CD4-positive, alpha-beta T cell treated with Interleukin-2 at 100 ng/mL for 4 hours (primary cell): ENCODE measurements at regions not wholly inside any gene's neighbourhood (a gene's known extent, or its start where the extent isn't known, plus 50 kb on each side); places are given as distances from the start of the nearest gene placed in this dataset.

Source experiments
- DNase-seq: peaks from one replicate; pipeline ENCODE4 v3.0.0-alpha.2; 2020; ENCODE audit warnings: low spot score

DNA sequence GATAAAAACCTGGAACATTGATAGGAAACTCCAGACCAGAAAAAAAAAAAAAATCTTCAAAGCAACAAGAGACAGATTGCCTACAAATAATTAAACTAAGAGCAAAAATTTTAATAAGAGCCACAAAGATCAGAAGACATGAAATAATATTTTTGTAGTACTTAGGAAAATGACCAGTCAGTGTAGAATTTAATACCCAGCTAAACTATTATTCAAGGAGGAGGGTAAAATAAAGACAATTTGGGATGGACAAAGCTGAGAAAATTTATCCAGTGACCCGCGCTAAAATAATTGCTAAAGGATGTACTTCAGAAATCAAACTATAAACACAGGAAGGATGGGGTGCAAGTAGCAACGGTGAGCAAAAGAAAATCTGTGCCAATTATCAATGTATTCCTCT lies 133.2 kb downstream of the AQP9 start:
- no peak for DNase-seq

GRCh38 chr15:58273104-58273503 lies 134.9 kb downstream of the AQP9 start:
- DNase-seq: no peak

DNA sequence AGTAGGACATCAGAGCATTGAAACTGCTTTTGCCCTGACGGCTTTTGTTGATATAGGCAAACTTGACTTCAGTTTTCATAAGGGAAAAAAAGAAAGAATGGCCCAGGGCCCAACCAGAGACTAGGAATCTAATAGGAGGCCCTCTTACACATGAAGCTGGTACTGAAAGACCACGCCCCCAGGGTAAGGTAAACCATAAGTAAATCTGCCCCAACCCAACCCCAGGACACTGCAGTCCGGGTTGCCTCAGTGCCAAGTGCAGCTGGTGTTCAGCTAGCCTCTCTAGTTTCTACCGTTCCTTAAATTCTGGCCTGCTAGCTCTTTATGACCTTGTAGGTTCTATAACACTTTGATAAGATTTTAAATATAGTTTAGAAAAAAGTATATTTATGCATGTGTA lies 136.7 kb downstream of the AQP9 start:
- DNase-seq: no peak

- DNase-seq: no peak
These were observed 137.6 kb downstream of the AQP9 start for GRCh38 chr15:58275785-58276184.

DNA sequence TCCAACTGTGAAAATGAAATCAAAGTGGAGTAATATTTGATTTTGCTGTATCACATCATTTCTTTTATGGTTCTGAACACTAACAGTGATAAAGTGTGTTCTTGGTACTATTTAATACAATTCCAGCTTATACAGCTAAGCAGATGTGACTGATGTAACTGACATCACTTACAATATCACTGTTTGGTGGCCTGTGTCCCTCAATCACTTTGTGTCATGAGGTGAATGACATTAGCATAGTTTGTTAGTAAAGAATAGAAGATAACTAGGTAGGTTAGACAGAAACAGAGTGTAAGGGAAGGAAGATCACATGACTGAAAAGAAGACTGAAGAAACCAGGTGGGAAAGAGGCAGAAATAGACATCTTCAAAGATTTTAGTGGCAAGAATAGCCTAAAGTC lies 138.7 kb downstream of the AQP9 start:
- DNase-seq: no peak

GRCh38 chr15:58277333-58277732 lies 139.2 kb downstream of the AQP9 start:
- no peak for DNase-seq

- no peak for DNase-seq
These were observed 140.9 kb downstream of the AQP9 start for GRCh38 chr15:58279106-58279505.

- DNase-seq: no peak
These were observed 141.5 kb downstream of the AQP9 start for GRCh38 chr15:58279654-58280053.

GRCh38 chr15:58282060-58282708 lies 144.0 kb downstream of the AQP9 start:
- no peak for DNase-seq

- DNase-seq: no peak
These were observed 145.1 kb downstream of the AQP9 start for GRCh38 chr15:58283302-58283701.

DNA sequence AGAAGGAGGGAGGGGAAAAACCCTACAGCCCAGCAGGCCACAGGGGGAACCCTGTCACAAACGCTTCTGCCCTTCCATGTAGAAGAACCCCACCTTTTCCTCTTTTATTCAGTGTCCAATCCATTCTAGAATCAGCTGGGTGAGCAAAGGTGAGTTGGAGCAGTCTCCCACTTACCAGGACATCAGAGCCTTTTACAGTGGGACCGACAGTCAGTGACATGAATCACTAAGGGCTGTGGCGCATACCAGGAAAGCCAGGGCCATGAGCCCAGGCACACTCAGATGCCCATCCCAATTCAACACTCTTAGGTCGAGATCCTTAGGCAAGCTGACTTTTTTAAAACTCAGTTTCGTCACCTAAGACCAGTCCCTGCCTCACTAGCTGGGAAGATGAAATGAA lies 146.1 kb downstream of the AQP9 start:
- DNase-seq: no peak

DNA sequence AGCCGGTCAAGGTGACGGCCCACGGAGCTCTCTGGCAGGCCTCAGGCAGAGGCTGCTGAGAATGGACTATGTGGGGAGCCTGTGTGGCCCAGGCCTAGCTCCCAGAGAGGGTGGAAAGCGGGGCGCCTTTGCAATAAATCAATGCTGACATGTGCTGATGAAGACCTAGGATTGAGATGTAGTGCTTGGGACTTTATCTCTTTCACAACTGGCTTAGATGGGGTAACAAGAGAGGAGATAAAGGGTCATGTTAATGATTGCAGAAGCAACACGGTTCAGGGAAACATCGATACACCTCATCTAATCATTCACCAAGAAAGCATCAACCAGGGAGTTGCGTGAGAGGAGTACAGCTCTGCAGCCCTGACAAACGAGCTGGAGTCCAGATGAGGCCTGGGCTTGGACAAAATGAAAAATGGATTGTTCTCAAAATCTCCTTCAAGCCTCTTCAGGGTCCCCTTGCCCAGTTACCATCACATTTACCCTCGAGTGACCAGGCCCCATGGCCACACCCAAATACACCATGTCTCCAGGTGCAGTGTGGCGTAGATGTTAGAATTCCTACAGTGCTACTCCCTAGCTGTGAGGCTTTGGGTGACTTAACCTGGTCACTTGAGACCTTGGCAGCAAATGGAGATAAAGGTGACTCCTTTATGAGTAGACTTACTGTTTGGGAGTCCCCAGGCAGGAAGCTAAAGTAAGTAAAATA lies 146.4 kb upstream of the LIPC start:
- no peak for DNase-seq

GRCh38 chr15:58285921-58286278 lies 145.9 kb upstream of the LIPC start:
- no peak for DNase-seq

DNA sequence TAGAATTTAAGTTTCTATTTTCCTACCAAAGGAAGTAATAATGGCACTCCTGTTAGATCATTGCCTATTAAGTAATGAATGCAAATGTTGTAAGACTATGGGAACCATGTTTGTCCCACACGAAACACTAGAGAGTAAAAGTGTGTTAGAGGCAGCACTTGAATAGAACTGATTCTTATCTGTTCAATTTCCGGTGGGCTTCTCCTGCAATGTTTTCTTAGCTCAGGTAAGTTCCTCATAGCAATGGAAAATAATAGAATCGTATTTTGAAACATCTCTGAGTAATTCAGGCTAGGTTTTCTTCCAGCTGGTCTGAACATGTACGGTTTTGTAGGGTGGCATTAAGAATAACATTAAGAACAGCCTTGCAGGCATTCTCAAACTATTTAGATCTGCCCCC lies 145.3 kb upstream of the LIPC start:
- DNase-seq: no peak

DNA sequence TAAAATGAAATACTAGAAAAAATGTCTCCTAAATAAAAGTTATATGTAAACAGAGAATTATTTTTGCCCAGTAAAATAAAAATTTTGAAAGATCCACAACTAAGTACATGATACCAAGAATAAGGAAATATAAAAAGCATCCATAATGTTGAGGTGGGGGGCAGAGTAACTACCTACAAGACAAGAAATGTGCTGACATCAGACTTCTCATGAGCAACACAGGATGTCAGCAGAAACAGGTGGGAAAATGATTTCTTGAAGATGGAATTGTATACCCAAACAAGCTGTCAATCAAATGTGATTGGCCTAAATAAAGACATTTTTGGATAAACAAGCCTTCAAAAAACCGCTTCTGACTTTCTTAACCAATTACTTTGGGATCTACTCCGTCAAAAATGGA lies 143.9 kb upstream of the LIPC start:
- DNase-seq: no peak

GRCh38 chr15:58288592-58288991 lies 143.2 kb upstream of the LIPC start:
- DNase-seq: no peak

DNA sequence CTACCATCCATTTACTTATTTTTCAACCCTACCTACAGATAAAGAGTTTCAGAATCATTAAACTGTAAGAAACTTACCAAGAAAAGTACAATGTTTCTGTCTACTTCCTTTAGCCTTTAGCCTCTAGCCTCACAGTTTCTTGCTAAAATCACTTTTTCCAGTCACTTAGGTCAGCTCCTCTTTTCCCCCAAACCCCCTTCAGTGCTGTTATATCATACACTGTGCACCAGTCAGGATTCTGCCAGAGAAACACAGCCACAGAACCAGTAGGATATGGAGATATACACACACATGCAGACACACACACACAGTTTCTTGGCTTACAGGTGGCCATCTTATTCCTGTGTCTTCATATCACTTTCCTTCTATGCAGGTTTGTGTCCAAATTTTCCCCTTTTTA lies 139.9 kb upstream of the LIPC start:
- no peak for DNase-seq

- DNase-seq: no peak
These were observed 139.0 kb upstream of the LIPC start for GRCh38 chr15:58292751-58293175.

GRCh38 chr15:58293622-58294550 lies 137.9 kb upstream of the LIPC start:
- DNase-seq: no peak

DNA sequence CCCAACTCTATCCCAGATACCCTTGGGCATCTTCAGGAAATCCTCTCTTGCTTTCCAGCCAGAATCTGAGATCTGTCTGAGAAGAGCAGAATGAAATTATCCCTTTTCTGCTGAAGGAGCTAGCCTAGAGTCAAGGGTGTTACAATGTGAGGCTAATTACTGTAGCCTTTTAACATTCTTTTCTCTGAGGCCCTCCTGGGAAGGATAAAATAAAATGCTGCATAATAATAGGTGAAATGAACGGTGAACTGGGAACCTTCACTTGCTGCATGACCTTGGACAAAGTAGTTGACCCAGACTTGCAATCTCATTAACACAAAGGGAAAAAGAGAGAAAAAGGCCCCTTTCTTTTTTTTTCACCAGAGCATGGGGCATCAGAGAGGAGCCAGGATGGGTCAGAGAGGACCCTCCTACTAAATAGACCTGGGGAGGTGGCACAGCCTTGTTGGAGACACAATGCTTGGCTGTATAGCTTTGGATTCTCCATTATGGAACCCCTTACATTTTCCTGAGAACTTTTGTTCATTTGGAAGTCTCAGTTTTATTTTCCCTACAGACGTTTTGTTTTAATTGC lies 137.0 kb upstream of the LIPC start:
- no peak for DNase-seq

- no peak for DNase-seq
These were observed 136.1 kb upstream of the LIPC start for GRCh38 chr15:58295637-58296215.

GRCh38 chr15:58296276-58296675 lies 135.5 kb upstream of the LIPC start:
- no peak for DNase-seq
